NCI-H128 (cell line): ENCODE measurements at regions not wholly inside any gene's neighbourhood (a gene's known extent, or its start where the extent isn't known, plus 50 kb on each side); places are given as distances from the start of the nearest gene placed in this dataset.
"Not testable (repeated sequence)": the region's sequence is repeated elsewhere in the genome, so short reads cannot be mapped to it uniquely, and the experiment has no call there.

Experiments
- DNase-seq: peaks from one replicate; lab custom pipeline; 2025; ENCODE audit not compliant: unreplicated experiment; lab: John Stamatoyannopoulos, UW

DNA sequence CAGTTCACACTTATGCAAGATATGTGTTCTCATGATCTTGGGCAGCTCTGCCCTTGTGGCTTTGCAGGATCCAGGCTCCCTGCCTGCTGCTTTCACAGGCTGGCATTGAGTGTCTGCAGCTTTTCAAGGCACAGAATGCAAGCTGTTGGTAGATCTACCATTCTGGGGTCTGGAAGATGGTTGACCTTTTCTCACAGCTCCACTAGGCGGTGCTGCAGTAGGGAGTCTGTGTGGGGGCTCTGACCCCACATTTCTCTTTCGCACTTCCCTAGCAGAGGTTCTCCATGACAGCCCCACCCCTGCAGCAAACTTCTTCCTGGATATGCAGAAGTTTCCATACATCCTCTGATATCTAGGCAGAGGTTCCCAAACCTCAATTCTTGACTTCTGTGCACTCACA, 500.5 kb downstream of the BRINP3 start:
- no peak for DNase-seq

DNA sequence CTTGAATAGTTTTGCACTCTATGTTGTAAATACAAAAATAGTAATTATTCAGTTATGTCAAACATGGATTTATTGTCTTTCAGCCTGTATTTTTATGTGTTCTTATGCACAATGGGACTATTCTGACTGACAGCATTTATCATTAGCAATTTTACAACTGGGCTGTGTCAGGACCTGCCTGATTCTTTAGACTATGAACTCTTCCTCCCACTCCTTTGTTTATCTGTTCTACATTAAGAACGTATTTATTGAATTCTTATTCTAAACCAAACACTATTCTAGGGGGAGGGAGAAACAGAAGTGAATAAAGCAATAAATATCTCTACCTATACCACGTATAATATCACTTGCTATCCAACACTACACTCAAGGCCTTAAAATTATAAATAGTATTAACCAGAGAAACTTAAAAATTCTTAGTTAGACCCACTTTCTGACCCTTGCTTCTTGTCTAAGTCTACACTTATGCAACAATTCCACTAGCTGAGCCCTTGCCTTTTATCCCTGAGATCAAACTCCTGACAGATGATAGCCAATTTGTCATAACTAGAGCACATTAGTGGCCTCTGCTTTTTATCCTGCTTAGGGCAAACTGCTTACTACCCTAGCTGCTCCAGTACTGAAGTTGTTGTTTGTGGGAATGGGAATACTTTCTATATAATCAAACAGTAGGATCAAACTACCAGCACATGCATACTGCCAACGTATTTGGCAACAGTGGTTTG, 494.3 kb downstream of the BRINP3 start:
- no peak for DNase-seq

GRCh38 chr1:189986516-189986915, 491.1 kb downstream of the BRINP3 start:
- no peak for DNase-seq

GRCh38 chr1:189987509-189987908, 490.2 kb downstream of the BRINP3 start:
- no peak for DNase-seq

- DNase-seq: no peak
Observed at GRCh38 chr1:189992856-189993255, 484.8 kb downstream of the BRINP3 start.

DNA sequence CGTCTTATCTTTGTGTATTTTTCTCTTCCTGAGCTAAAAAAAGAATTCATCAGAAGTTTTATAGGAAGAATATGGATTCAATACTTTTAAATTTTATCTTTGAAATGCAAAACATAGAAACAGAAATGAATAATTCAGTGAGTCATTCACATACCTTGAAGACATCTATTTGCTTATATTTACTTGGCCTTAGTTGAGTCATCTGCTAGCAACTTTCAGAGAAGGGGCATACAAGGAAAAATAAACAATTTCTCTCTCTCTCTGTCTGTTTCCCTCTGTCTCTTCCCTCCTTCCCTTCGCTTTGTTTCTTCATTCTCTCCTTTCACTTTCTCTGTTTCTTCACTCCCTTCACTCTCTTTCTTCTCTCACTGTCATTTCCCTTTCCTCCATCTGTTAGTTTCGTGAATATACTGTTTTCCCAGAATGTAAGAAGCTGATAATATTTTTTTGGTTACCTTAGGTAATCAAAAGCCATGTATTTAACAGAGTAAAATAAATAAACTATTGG, 477.2 kb downstream of the BRINP3 start:
- no peak for DNase-seq

DNA sequence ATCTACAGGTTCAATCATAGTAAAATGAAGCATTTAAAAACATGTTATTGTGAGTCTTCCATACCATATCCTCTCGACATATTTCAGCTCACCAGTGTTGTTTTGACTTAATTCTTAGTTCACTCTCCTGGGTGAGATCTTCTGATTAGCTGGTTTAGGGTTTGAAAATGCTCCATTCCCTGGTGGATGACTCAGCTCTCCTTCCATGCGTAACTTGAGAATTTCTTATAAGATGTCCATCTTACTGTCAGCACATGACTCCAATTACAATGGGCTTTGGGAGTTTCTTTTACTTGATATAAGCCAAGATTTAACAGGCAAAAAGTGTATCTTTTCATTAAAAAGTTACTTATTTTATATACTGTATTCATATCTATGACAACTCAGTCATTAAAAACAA, 476.5 kb downstream of the BRINP3 start:
- no peak for DNase-seq

GRCh38 chr1:190003376-190003775, 474.3 kb downstream of the BRINP3 start:
- DNase-seq: no peak

- DNase-seq: no peak
Observed at GRCh38 chr1:190011585-190011984, 466.1 kb downstream of the BRINP3 start.

GRCh38 chr1:190019151-190019550, 458.5 kb downstream of the BRINP3 start:
- not testable (repeated sequence) for DNase-seq

GRCh38 chr1:190019717-190020116, 457.9 kb downstream of the BRINP3 start:
- no peak for DNase-seq

DNA sequence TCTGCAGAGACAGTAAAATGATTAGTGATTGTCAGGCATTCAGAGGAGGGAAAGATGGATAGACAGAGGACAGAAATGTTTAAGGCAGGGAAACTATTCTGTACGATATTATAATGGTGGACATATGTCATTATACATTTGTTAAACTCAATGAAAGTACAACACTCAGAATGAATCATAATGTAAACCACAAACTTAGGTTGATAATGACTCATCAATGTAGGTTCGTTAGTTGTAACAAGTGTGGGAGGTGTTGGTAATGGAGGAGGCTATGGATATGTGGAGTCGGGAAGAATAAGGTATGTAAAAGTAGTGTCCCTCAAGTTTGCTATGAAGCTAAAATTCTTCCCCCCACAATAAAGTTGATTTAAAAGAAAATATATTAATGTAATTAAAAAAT, 455.0 kb downstream of the BRINP3 start:
- no peak for DNase-seq

DNA sequence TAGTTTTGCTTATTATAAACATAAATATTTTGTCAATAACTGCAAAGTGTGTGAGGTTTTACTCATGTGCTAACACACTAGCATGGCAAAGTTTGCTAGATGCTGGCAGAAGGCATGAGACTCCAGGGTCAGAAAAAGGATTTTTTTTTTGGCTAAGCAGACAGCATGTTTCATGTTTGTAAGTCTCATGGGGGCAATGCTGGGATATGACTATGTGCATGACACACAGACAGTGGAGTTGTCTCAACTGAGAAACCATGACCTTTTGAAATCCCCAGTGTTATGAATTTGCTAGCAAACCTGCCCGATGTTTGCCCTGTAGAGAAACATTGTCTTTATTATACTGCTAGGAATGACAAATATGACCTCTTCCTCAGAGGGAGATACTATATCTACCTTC, 448.2 kb downstream of the BRINP3 start:
- no peak for DNase-seq

DNA sequence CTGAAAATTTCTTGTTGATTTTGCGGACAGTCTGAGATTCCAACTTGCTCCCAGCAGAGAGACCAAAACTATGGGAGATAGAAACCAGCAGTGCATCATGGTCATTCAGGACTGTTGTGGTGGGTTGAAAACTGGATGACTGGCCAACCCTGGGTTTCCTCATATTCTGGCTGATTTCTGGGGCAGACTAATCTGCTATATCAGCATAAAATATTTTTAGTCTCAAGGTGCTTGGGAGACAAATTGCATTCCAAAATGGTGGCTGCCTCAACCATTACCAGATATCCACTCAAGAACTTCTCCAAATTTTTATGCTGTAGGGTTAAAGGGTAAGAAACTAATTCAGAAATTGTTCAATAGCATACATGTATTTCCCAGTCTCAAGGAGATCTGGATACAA, 434.0 kb downstream of the BRINP3 start:
- no peak for DNase-seq

DNA sequence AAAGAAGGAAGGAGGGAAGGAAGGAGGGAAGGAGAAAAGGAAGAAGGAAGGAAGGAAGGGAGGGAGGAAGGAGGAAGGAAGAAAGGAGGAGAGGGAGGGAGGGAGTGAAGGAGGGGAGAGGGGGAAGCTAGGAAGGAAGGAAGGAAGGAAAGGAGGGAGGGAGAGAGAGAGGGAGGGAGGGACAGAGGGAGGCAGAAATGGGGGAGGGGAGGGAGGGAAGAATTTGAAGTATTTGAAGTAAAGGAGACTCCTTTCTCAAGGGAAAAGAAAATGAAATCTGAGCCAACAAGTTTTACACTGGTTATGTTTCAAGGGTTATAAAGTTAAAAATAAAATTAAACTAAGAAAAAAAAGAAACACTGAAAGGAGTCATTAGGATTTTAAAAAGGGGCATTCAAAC, 431.4 kb downstream of the BRINP3 start:
- no peak for DNase-seq
